NOMO-1 treated with DMSO at 0.1 percent for 48 hours (cell line): ENCODE measurements at regions not wholly inside any gene's neighbourhood (a gene's known extent, or its start where the extent isn't known, plus 50 kb on each side); places are given as distances from the start of the nearest gene placed in this dataset.
"Not testable (repeated sequence)": the region's sequence is repeated elsewhere in the genome, so short reads cannot be mapped to it uniquely, and the experiment has no call there.

Source experiments
- DNase-seq: peaks from one replicate; lab custom pipeline; 2025; ENCODE audit not compliant: unreplicated experiment; lab: John Stamatoyannopoulos, UW

DNA sequence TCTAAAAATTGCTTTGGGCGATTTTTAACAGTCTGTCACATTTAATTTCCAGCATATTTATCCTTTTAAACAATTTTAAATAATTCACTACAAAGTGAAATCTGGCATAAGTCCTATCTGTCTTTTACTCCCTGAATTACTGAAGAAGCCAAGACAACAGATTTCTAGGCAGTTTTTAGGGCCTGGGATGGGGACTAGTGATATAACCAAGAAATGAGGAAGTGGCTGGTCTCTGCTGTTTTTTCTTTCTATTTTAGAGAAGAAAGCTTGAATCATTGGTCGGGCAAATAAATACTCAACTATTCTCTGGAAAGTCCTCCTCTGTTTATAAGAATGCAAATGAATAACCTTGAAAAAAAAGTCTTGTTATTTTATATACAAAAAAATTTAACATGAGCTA is 79.7 kb upstream of the SSBP2 start:
- DNase-seq = peak; percentile 43

DNA sequence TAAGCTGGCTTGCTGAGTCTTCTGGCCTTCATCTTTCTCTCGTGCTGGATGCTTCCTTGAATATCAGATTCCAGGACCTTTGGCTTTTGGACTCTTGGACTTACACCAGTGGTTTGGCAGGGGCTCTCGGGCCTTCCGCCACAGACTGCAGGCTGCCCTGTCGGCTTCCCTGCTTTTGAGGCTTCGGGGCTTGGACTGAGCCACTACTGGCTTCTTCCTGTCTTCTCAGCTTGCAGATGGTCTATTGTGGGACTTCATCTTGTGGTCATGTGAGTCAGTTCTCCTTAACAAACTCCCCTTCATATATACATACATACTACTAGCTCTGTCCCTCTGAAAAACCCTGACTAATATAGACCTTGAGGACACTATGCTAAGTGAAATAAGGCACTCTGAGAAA is 78.3 kb upstream of the SSBP2 start:
- DNase-seq = no peak

DNA sequence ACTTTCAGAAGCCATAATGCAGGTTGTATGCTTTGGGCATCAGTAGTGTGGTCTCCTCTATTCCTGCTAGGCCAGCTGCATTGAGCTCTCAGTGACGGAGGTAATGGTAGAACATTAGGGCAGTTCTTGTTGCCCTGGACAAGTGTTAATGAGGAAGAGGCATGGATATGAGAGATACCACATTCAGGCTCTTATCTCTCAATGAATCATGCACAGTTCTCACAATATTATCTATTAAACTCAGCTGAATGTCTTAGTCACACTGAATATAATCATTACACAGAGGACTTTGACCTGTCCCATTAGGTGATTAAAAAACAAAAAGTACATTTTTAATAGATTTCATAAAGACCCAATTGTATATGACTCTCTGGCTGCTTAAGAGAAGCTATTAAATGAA is 76.6 kb upstream of the SSBP2 start:
- DNase-seq = no peak

DNA sequence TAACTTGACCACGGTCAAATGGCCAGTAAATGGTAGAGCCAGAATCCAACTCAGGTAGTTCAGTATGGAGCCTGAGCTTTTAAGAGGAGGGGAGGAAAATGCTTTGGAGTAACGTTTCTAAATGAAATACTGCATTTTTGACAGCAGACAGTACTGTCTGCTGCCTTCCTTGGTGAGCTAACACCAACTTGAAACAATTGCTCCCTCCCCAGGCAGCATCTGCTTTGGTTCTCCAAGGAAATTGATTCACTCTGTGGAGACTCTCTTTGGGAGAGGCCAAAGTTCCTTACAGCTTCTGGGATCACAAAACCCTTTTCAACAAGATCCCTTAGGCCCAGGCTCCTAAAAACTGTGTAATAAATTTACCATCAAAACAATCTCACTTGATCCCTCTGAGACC is 75.2 kb upstream of the SSBP2 start:
- no peak for DNase-seq

DNA sequence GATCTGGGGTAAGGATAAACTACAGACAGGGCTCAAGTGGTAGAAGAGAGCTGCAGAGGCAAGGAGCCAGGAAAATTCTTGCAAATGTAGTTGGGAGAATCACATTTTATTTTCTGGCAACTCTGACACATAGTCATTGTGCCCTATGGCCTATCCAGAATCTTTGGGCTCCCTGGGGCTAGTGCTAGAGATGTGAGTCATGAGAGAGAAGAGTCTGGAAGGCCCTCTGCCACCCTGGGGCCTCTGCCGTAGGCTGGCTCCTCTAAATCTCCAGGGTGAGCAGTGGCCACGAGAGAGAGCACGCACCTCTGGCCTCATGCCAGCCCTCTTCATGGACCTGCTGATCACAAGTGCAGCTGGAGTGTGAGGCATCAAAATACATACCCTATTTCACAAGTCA is 74.3 kb upstream of the SSBP2 start:
- DNase-seq = no peak

DNA sequence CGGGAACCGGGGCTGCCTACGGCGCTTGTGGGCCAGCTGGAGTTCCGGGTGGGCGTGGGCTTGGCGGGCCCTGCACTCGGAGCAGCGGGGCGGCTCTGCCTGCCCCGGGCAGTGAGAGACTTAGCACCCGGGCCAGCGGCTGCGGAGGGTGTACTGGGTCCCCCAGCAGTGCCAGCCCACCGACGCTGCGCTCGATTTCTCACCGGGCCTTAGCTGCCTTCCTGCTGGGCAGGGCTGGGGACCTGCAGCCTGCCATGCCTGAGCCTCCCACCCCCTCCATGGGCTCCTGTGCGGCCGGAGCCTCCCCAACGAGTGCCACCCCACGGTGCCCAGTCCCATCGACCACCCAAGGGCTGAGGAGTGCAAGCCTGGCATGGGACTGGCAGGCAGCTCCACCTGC is 72.8 kb upstream of the SSBP2 start:
- not testable (repeated sequence) for DNase-seq

- DNase-seq = peak; percentile 7
These were observed 70.0 kb upstream of the SSBP2 start for GRCh38 chr5:81820863-81821262.

DNA sequence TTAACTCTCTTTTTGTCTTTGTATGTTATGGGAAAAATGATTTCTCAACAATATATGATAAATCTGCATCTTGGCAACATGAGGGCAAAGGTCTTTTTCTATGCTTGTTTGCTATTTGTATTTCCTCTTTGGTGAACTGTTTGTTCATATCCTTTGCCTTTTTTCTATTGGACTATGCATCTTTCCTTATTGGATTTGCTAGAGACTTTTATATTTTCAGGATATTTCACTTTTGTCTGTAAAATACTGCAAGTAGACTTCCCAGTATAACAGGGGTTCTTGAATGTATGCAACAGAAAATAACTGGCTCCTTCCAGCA is 69.4 kb upstream of the SSBP2 start:
- no peak for DNase-seq

DNA sequence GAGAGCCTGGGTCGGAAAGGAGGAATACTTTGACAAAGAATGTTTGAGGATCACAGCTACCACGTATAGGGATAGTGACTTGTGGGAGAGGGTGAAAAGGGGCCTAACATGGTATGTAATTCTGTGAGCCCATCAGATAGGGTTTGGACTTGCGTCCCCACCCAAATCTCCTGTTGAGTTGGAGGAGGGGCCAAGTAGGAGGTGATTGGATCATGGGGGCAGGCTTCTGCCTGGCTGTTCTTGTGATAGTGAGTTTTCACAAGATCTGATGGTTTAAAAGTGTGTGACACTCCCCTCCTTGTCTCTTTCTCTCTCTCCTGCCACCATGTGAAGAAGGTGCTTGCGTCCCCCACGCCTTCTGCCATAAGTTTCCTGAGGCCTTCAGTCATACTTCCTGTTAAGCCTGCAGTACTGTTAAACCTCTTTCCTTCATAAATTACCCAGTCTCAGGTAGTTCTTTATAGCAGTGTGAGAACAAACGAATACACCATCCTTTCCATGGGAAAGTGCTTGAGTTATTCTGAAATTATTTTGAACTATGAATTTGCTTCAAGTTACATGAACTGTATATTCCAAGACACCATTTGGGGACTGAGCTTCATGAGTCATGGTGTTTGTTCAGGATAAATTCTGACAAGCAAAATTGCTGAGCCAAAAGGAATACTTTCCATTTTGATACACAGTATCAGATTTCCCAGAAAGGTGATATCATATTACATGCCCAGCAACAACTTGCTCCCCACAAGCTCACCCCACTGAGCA is 68.8 kb upstream of the SSBP2 start:
- no peak for DNase-seq

GRCh38 chr5:81817980-81818379 is 67.1 kb upstream of the SSBP2 start:
- peak; percentile 24 for DNase-seq

DNA sequence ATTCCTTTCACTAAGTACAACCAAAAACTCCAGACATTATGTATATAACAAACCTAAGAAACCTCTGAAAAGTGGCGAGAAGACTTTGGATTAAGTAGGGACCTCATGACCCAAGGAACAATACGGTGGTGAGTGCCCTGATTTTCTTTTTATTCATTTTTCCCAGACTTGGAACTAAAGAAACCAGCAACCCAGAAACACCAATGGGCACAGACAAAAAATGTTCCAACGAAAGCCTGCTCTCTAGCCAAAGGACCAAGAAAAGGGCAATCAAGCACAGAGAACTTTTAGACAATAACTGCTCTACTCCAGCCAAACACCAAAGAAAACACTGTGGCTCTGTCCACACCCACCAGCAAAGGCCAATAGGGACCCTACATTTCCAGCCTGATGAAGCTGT is 66.2 kb upstream of the SSBP2 start:
- no peak for DNase-seq

- DNase-seq = no peak
These were observed 64.4 kb upstream of the SSBP2 start for GRCh38 chr5:81815321-81815720.

- DNase-seq = no peak
These were observed 57.2 kb upstream of the SSBP2 start for GRCh38 chr5:81808106-81808505.

DNA sequence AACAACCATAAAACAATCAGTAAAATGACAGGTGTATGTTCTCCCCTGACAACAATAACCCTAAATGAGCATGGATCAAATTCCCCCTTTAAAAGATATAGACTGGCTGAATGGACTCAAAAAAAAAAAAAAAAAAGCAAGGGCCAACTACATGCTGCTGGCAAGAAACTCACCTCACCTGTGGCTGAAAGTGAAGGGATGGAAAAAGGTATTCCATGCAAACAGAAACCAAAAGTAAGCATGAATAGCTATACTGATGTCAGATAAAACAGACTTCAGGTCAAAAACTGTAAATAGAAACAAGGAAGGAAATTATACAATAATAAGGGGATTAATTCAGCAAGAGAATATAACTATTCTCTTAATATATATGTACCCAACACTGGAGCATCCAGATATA is 54.2 kb upstream of the SSBP2 start:
- DNase-seq = no peak

- DNase-seq = no peak
These were observed 52.9 kb upstream of the SSBP2 start for GRCh38 chr5:81803812-81804211.

DNA sequence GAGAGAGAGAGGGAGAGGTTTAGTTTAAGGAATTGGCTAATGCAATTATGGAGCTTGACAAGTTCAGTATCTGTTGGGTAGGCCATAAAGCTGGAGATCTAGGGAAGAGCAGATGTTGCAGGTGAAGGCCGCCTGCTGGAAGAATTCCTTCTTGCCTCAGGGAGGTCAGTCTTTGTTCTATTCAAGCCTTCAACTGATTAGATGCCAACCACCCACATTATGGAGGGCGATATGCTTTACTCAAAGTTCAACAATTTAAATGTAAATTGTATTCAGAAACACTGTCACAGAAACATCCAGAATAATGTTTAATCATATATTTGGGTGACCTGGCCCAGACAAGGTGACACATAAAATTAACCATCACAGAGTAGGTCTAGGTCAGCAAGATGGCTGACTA is 51.7 kb upstream of the SSBP2 start:
- no peak for DNase-seq

DNA sequence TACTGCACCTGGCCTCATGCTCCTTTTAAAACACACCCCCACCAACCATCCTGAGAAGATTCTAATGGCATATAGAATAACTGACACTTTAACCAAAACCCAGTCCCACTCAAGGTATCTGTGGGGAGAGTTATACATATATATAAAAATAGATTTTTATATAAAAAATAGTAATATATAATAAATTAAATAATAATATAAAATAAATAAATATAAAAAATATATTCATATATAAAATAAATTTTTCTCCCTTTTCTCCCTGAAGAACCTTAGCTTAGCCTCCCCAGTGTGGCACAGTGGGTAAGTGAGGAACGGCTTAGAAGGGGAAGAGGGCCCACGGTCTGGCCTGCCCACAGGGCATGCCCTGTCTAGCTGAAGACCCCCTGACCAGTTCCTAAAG is 51.1 kb upstream of the SSBP2 start:
- DNase-seq = no peak

DNA sequence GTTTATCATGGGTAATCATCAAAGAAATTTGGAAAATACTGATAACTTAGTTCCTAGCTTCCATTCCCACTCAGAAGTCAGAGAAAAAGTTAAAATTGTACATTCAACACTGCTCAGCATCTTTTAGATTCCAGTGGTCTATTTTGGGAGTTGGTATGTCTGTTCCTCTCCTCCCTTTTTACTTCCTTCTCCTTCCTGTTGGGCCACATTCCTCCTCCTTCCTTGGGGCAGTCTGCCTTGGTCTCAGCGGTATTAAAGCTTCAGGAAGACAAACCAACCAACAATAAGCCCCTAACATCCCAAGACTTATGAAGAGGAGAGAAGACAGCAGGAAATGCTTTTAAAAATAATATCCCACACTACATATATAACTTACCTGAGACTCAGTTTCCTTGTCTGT is 49.9 kb upstream of the SSBP2 start:
- DNase-seq = no peak
